NOMO-1 (cell line): ENCODE measurements at regions not wholly inside any gene's neighbourhood (a gene's known extent, or its start where the extent isn't known, plus 50 kb on each side); places are given as distances from the start of the nearest gene placed in this dataset.
"Not testable (repeated sequence)": the region's sequence is repeated elsewhere in the genome, so short reads cannot be mapped to it uniquely, and the experiment has no call there.

ENCODE experiments used
- DNase-seq, 2 experiments: peaks; one replicate each; lab custom pipeline; 2025; ENCODE audit not compliant: unreplicated experiment in 2 of 2; lab: John Stamatoyannopoulos, UW

GRCh38 chr11:96760306-96760705, 370.5 kb downstream of the JRKL start:
- no peak for DNase-seq

- DNase-seq: no peak
These were observed 371.0 kb downstream of the JRKL start for GRCh38 chr11:96760815-96761214.

GRCh38 chr11:96761451-96761850, 371.6 kb downstream of the JRKL start:
- DNase-seq: no peak

- no peak for DNase-seq
These were observed 373.4 kb downstream of the JRKL start for GRCh38 chr11:96763244-96763643.

- DNase-seq: no peak
These were observed 388.5 kb downstream of the JRKL start for GRCh38 chr11:96778272-96778671.

- DNase-seq: no peak
These were observed 389.2 kb downstream of the JRKL start for GRCh38 chr11:96779030-96779429.

- DNase-seq: no peak
These were observed 391.3 kb downstream of the JRKL start for GRCh38 chr11:96781082-96781481.

- no peak for DNase-seq
These were observed 392.8 kb downstream of the JRKL start for GRCh38 chr11:96782632-96783031.

GRCh38 chr11:96783311-96783710, 393.5 kb downstream of the JRKL start:
- DNase-seq: no peak

- no peak for DNase-seq
These were observed 395.3 kb downstream of the JRKL start for GRCh38 chr11:96785073-96785472.

- DNase-seq: no peak
These were observed 404.3 kb downstream of the JRKL start for GRCh38 chr11:96794152-96794551.

- no peak for DNase-seq
These were observed 408.6 kb downstream of the JRKL start for GRCh38 chr11:96798445-96798844.

- no peak for DNase-seq
These were observed 425.4 kb downstream of the JRKL start for GRCh38 chr11:96815236-96815635.

- no peak for DNase-seq
These were observed 427.9 kb downstream of the JRKL start for GRCh38 chr11:96817482-96818399.

- DNase-seq: no peak
These were observed 437.4 kb downstream of the JRKL start for GRCh38 chr11:96827164-96827563.

- DNase-seq: no peak
These were observed 452.0 kb downstream of the JRKL start for GRCh38 chr11:96841792-96842191.

GRCh38 chr11:96842731-96843130, 452.9 kb downstream of the JRKL start:
- no peak for DNase-seq

GRCh38 chr11:96854425-96854824, 464.6 kb downstream of the JRKL start:
- DNase-seq: no peak

GRCh38 chr11:96861722-96862121, 471.9 kb downstream of the JRKL start:
- not testable (repeated sequence) for DNase-seq

- no peak for DNase-seq
These were observed 473.7 kb downstream of the JRKL start for GRCh38 chr11:96863520-96863919.

GRCh38 chr11:96865020-96865419, 475.2 kb downstream of the JRKL start:
- no peak for DNase-seq

GRCh38 chr11:96869207-96869606, 479.4 kb downstream of the JRKL start:
- DNase-seq: no peak

- DNase-seq: no peak
These were observed 485.9 kb downstream of the JRKL start for GRCh38 chr11:96875712-96876111.
